ENCODE measurements at regions not wholly inside any gene's neighbourhood (a gene's known extent, or its start where the extent isn't known, plus 50 kb on each side); places are given as distances from the start of the nearest gene placed in this dataset.

GRCh38 chr17:77434136-77435114, 293.7 kb downstream of the SEC14L1 start:
- Histone ChIP-seq H3K27ac (ENCODE audit: insufficient read depth, low read length, poor library complexity, severe bottlenecking) (peak overlapping the region; percentile 96), H3K4me1 (ENCODE audit: control insufficient read depth, insufficient read depth, low read length, poor library complexity, severe bottlenecking) (peaks cover 92% of the 10 kb centered on the region), H3K4me3 (ENCODE audit: low read depth, low read length) (peak overlapping the region; percentile 66), H3K9me3 (ENCODE audit: control insufficient read depth in 2 of 2, low read length in 2 of 2) (no peaks in the 10 kb centered on the region), H3K36me3 (ENCODE audit: control insufficient read depth, insufficient read depth, low read length) (peaks cover 3% of the 10 kb centered on the region), H3K27me3 (ENCODE audit: control insufficient read depth, insufficient read depth, low read length) (no peaks in the 10 kb centered on the region)
- Mint-ChIP-seq H3K9me3 (no peaks in the 10 kb centered on the region), H3K36me3 (peaks cover 4% of the 10 kb centered on the region), H3K27me3 (no peaks in the 10 kb centered on the region), H3K27ac (peak overlapping the region; percentile 93 to 100 (median 95)), H3K4me3 (peak overlapping the region; percentile 81 to 93 (median 89)), H3K4me1 (peaks cover 0 to 99% (median 28%) of the 10 kb centered on the region in 4 donors)
- no peak for ATAC-seq (ENCODE audit: low read depth in 2 of 2)
- peak in 1 of 3 donors; percentile 48 for DNase-seq

GRCh38 chr17:77435272-77436057, 294.7 kb downstream of the SEC14L1 start:
- H3K9me3 Mint-ChIP-seq = no peaks in the 10 kb centered on the region
- H3K36me3 Mint-ChIP-seq = peaks cover 4% of the 10 kb centered on the region
- Histone ChIP-seq H3K36me3 (ENCODE audit: control insufficient read depth, insufficient read depth, low read length) (peaks cover 3% of the 10 kb centered on the region), H3K9me3 (ENCODE audit: control insufficient read depth in 2 of 2, low read length in 2 of 2) (no peaks in the 10 kb centered on the region), H3K4me3 (ENCODE audit: low read depth, low read length) (peak overlapping the region; percentile 66), H3K27ac (ENCODE audit: insufficient read depth, low read length, poor library complexity, severe bottlenecking) (peak overlapping the region; percentile 96), H3K4me1 (ENCODE audit: control insufficient read depth, insufficient read depth, low read length, poor library complexity, severe bottlenecking) (peaks cover 92% of the 10 kb centered on the region), H3K27me3 (ENCODE audit: control insufficient read depth, insufficient read depth, low read length) (no peaks in the 10 kb centered on the region)
- H3K27me3 Mint-ChIP-seq = no peaks in the 10 kb centered on the region
- ATAC-seq (ENCODE audit: low read depth in 2 of 2) (peak; percentile 67 to 71), DNase-seq (peak in 2 of 3 donors; percentile 51 to 77)
- peaks cover 0 to 98% (median 31%) of the 10 kb centered on the region in 4 donors for H3K4me1 Mint-ChIP-seq
- H3K4me3 Mint-ChIP-seq = peak overlapping the region; percentile 81 to 93 (median 89)
- H3K27ac Mint-ChIP-seq = peak overlapping the region; percentile 93 to 100 (median 95)

DNA sequence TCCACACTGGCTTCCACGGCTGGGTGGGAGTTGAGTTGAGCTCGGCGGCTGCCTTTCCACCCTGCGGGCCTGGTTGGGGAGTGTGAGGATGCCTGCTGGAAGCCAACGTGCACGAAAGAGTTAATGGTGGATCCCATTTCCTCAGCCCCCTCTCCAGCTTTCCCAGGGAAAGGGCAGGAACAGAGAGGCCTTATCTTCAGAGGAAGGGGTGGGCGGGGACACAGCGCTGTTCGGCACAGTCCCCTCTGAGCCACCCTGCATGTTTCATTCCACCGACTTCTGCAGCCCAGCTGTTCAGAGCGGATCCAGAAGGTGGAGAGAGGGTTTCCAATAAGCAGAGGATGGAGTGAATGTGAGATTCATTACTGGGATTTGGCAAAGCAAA, 295.3 kb downstream of the SEC14L1 start:
- H3K27ac ChIP-seq (ENCODE audit: insufficient read depth, low read length, poor library complexity, severe bottlenecking) = peak overlapping the region; percentile 96
- Mint-ChIP-seq H3K9me3 (no peaks in the 10 kb centered on the region), H3K36me3 (peaks cover 4% of the 10 kb centered on the region), H3K4me1 (peaks cover 0 to 98% (median 34%) of the 10 kb centered on the region in 4 donors), H3K27ac (peak overlapping the region; percentile 93 to 100 (median 99)), H3K27me3 (no peaks in the 10 kb centered on the region), H3K4me3 (peak overlapping the region; percentile 81 to 93 (median 89))
- no peaks in the 10 kb centered on the region for H3K9me3 ChIP-seq (ENCODE audit: control insufficient read depth in 2 of 2, low read length in 2 of 2)
- DNase-seq = no peak
- H3K36me3 ChIP-seq (ENCODE audit: control insufficient read depth, insufficient read depth, low read length) = peaks cover 3% of the 10 kb centered on the region
- no peak for ATAC-seq (ENCODE audit: low read depth in 2 of 2)
- no peaks in the 10 kb centered on the region for H3K27me3 ChIP-seq (ENCODE audit: control insufficient read depth, insufficient read depth, low read length)
- peak overlapping the region; percentile 66 for H3K4me3 ChIP-seq (ENCODE audit: low read depth, low read length)
- peaks cover 93% of the 10 kb centered on the region for H3K4me1 ChIP-seq (ENCODE audit: control insufficient read depth, insufficient read depth, low read length, poor library complexity, severe bottlenecking)

GRCh38 chr17:77436481-77436880, 295.7 kb downstream of the SEC14L1 start:
- no peak for DNase-seq
- H3K4me3 Mint-ChIP-seq = peak overlapping the region; percentile 55 to 91 (median 76)
- ATAC-seq (ENCODE audit: low read depth in 2 of 2) = no peak
- H3K27me3 Mint-ChIP-seq = no peaks in the 10 kb centered on the region
- no peaks in the 10 kb centered on the region for H3K27me3 ChIP-seq (ENCODE audit: control insufficient read depth, insufficient read depth, low read length)
- peaks cover 3% of the 10 kb centered on the region for H3K36me3 ChIP-seq (ENCODE audit: control insufficient read depth, insufficient read depth, low read length)
- H3K4me1 ChIP-seq (ENCODE audit: control insufficient read depth, insufficient read depth, low read length, poor library complexity, severe bottlenecking) = peaks cover 97% of the 10 kb centered on the region
- H3K4me3 ChIP-seq (ENCODE audit: low read depth, low read length) = peak overlapping the region; percentile 24
- no peaks in the 10 kb centered on the region for H3K9me3 ChIP-seq (ENCODE audit: control insufficient read depth in 2 of 2, low read length in 2 of 2)
- peak overlapping the region; percentile 96 for H3K27ac ChIP-seq (ENCODE audit: insufficient read depth, low read length, poor library complexity, severe bottlenecking)
- peaks cover 8% of the 10 kb centered on the region for H3K36me3 Mint-ChIP-seq
- H3K9me3 Mint-ChIP-seq = no peaks in the 10 kb centered on the region
- peak overlapping the region; percentile 93 to 100 (median 99) for H3K27ac Mint-ChIP-seq
- peaks cover 3 to 98% (median 39%) of the 10 kb centered on the region in 4 donors for H3K4me1 Mint-ChIP-seq

DNA sequence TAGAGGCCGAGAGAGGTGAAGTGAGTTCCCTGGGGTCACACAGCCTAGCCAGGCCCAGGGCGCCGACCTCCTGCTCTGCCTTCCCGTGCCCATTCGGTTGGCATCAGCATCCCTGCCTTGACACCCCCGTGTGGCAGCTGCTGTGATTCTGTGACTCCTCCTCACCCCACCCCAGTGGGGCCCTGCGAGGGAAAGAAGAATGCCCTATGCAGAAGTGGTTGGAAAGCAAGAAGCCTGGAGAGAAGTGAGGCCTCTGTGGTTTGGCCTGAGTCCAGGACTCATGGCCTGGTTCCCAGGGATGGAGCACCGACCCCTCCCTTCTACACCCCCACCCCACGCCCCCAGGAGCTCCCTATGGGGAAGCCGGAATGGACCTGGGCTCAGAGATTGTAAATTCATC, 296.2 kb downstream of the SEC14L1 start:
- Histone ChIP-seq H3K9me3 (ENCODE audit: control insufficient read depth in 2 of 2, low read length in 2 of 2) (no peaks in the 10 kb centered on the region), H3K4me3 (ENCODE audit: low read depth, low read length) (peak overlapping the region; percentile 24), H3K36me3 (ENCODE audit: control insufficient read depth, insufficient read depth, low read length) (peaks cover 3% of the 10 kb centered on the region), H3K27ac (ENCODE audit: insufficient read depth, low read length, poor library complexity, severe bottlenecking) (peak overlapping the region; percentile 96), H3K27me3 (ENCODE audit: control insufficient read depth, insufficient read depth, low read length) (no peaks in the 10 kb centered on the region), H3K4me1 (ENCODE audit: control insufficient read depth, insufficient read depth, low read length, poor library complexity, severe bottlenecking) (peaks cover 100% of the 10 kb centered on the region)
- Mint-ChIP-seq H3K4me1 (peaks cover 5 to 98% (median 42%) of the 10 kb centered on the region in 4 donors), H3K36me3 (peaks cover 10% of the 10 kb centered on the region), H3K9me3 (no peaks in the 10 kb centered on the region), H3K27ac (peak overlapping the region; percentile 93 to 100 (median 99)), H3K4me3 (peak overlapping the region; percentile 55 to 91 (median 67)), H3K27me3 (no peaks in the 10 kb centered on the region)
- no peak for ATAC-seq (ENCODE audit: low read depth in 2 of 2)
- DNase-seq = no peak

GRCh38 chr17:77437747-77438146, 297.0 kb downstream of the SEC14L1 start:
- no peak for DNase-seq
- Mint-ChIP-seq H3K27me3 (no peaks in the 10 kb centered on the region), H3K9me3 (no peaks in the 10 kb centered on the region), H3K27ac (peak overlapping the region; percentile 51 to 100 (median 99)), H3K4me1 (peaks cover 5 to 98% (median 42%) of the 10 kb centered on the region in 4 donors), H3K4me3 (peak overlapping the region; percentile 13 to 86 (median 46)), H3K36me3 (peaks cover 10% of the 10 kb centered on the region)
- H3K4me1 ChIP-seq (ENCODE audit: control insufficient read depth, insufficient read depth, low read length, poor library complexity, severe bottlenecking) = peaks cover 100% of the 10 kb centered on the region
- no peaks in the 10 kb centered on the region for H3K27me3 ChIP-seq (ENCODE audit: control insufficient read depth, insufficient read depth, low read length)
- no peak overlapping the region for H3K4me3 ChIP-seq (ENCODE audit: low read depth, low read length)
- peaks cover 3% of the 10 kb centered on the region for H3K36me3 ChIP-seq (ENCODE audit: control insufficient read depth, insufficient read depth, low read length)
- peak overlapping the region; percentile 96 for H3K27ac ChIP-seq (ENCODE audit: insufficient read depth, low read length, poor library complexity, severe bottlenecking)
- H3K9me3 ChIP-seq (ENCODE audit: control insufficient read depth in 2 of 2, low read length in 2 of 2) = no peaks in the 10 kb centered on the region
- no peak for ATAC-seq (ENCODE audit: low read depth in 2 of 2)
